ENCODE measurements at regions not wholly inside any gene's neighbourhood (a gene's known extent, or its start where the extent isn't known, plus 50 kb on each side); places are given as distances from the start of the nearest gene placed in this dataset.

DNA sequence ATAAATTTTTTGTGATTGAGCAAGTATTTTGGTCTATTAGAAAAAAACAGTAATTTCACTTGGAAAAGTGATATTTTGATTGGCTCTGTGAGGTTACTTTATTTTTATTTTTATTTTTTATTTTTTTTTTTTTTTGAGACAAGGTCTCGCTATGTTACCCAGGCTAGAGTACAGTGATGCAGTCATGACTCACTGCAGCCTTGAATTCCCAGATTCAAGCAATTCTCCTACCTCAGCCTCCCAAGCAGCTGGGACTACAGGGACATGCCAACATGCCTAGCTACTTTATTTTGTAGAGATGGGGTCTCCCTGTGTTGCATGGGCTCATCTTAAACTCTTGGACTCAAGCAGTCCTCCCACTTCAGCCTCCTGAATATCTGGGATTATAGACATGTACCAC, 60.9 kb upstream of the MGAT5 start:
- no peak for DNase-seq

DNA sequence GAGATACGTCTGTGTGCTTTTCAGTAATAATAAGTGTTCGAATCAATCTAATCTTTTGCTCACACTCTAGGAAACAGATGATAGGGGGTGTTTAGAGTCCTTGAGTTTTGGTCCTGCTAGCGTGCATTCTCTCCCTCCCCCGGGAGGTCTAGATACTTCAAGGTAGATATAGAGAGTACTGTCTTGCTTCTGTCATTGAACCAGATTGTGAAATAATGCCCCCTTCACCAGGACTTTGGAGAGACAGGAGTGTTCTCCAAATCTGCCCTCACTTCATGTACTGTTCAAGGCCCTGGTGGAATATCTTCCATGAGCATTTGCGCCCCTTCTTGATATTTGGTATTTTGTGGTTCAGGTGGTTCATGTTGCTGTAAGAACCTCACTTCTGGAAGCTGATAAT, 59.4 kb upstream of the MGAT5 start:
- DNase-seq: no peak

- no peak for DNase-seq
Observed at GRCh38 chr2:134195341-134195740, 58.5 kb upstream of the MGAT5 start.

DNA sequence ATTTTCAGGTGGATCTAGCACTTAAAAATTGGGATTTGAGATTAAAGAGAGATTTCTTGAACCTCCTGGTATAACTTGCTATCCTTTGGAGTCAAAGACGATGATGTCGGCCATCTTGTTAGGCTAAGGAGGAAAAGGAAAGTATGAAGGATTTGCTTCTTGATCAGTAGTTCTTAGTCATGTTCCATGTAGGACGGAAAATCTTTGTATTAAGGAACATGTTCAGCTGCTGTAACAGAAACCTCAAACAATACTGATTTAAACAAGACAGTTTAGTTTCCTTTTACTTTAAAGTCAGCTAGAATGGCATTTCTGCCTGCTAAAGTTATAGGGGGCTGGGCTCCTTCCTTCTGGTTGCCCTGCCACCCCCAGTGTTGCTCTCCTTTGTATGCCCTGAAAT, 56.4 kb upstream of the MGAT5 start:
- DNase-seq: no peak

GRCh38 chr2:134198006-134198634, 55.8 kb upstream of the MGAT5 start:
- no peak for DNase-seq

DNA sequence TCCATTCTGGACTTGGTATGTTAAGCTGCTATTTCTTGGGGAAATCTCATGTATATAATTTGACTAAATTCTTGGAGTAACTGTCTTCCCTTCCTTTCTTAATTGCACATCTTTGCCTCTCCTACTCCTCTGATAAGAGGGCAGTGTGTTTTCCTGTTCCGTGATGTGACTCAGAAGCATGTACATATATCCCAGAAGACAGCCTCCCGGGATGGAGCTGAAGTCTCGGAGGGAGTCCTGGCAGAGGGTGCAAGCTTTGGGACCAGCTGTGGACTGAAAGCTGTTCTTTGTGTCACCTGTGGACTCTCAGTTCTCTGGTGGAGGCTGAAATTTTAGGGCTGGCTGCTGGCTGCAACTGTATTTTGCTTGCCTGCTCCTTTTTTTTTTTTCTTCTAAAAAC, 54.7 kb upstream of the MGAT5 start:
- no peak for DNase-seq

DNA sequence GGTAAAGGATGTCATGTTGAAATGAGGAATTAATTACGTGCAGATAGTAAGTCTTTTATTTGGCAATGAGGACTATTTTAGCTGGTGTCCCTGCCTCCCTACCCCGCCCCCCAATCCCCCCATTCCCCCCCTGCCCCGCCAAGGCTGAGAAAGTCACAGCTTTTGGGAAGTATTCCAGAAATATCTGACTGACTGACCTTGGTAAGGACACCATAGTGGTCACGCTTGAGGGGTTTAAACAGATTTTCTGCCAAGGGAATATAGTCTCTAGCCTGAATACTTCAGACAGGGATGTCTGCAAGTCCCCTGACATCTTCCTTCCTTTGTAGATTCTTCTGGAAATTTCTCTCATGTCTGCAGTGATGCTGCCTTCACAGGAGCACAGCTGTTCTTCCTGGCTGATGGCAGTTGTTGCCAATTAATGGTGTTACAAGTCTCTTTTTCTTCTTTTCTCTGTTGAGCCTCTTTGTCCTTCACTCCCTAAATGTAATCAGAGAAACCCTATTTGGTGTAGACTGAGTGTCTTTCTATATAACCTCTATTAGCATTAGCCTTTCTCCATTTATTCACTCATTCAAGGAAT, 53.7 kb upstream of the MGAT5 start:
- no peak for DNase-seq

DNA sequence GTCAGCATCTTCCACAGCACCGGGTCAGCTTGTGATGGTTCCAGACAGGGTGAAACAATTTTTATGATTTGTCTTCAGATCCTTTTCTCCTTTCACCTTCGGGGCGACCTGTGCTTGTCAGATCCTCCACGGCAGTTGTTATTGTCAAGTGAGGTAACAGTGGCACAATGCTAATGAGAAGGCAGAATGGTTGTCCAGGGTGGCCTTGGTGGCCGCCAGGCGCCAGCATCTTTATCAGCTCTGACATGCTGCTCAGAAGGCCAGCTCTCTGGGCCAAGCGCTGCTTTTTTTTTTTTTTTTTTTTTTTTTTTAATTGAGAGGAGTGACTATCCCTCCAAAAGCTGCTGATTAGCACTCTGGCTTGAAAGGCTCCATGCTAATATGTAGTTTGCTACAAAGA, 52.3 kb upstream of the MGAT5 start:
- no peak for DNase-seq

GRCh38 chr2:134202371-134202770, 51.5 kb upstream of the MGAT5 start:
- DNase-seq: no peak

GRCh38 chr2:134203175-134203574, 50.7 kb upstream of the MGAT5 start:
- no peak for DNase-seq

Data from stimulated activated CD4-positive, alpha-beta T cell treated with anti-CD3 and anti-CD28 coated beads, Interleukin-4, amount 100 ng/mL, for 1 hour (primary cell).